ENCODE measurements at regions not wholly inside any gene's neighbourhood (a gene's known extent, or its start where the extent isn't known, plus 50 kb on each side); places are given as distances from the start of the nearest gene placed in this dataset.

DNA sequence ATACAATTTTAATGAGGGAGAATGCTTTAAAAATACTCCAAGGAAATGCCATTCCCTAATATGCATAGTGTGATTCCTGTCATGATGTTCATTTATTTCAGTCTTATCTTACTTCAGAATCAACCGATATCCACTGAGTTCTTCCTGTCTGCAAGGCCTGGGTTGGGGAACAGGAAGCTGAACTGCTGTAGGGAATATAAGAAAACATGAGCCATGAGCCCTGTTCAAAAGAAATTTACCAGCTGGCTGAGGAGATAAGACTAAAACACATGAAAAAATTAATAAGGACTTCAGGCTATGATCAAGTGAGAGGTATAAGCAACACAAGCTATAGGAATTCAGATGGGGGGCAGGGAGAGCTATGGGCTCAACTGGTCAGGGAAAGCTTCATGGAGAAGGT, 184.7 kb downstream of the PLPP4 start:
- no peaks in the 10 kb centered on the region for H3K9me3 ChIP-seq (ENCODE audit: control insufficient read depth, insufficient read depth, low read depth, low read length)
- H3K36me3 ChIP-seq (ENCODE audit: control insufficient read depth, insufficient read depth, low read length) = no peaks in the 10 kb centered on the region
- peaks cover 33% of the 10 kb centered on the region for H3K4me1 ChIP-seq (ENCODE audit: control insufficient read depth, insufficient read depth, low read length)
- no peak overlapping the region for H3K4me3 ChIP-seq (ENCODE audit: low read depth, low read length)
- no peak overlapping the region for H3K9ac ChIP-seq (ENCODE audit: low read length)
- no peak overlapping the region for H3K27ac ChIP-seq (ENCODE audit: low read depth, low read length)
- peaks cover 37% of the 10 kb centered on the region for H3K27me3 ChIP-seq (ENCODE audit: control insufficient read depth, insufficient read depth, low read length)

- Histone ChIP-seq H3K27me3 (ENCODE audit: control insufficient read depth, insufficient read depth, low read length) (peaks cover 46% of the 10 kb centered on the region), H3K4me3 (ENCODE audit: low read depth, low read length) (no peak overlapping the region), H3K9me3 (ENCODE audit: control insufficient read depth, insufficient read depth, low read depth, low read length) (no peaks in the 10 kb centered on the region), H3K27ac (ENCODE audit: low read depth, low read length) (no peak overlapping the region), H3K36me3 (ENCODE audit: control insufficient read depth, insufficient read depth, low read length) (no peaks in the 10 kb centered on the region), H3K4me1 (ENCODE audit: control insufficient read depth, insufficient read depth, low read length) (peaks cover 37% of the 10 kb centered on the region), H3K9ac (ENCODE audit: low read length) (no peak overlapping the region)
Measured at GRCh38 chr10:120643351-120643750, 186.3 kb downstream of the PLPP4 start.

- no peak overlapping the region for H3K9ac ChIP-seq (ENCODE audit: low read length)
- peaks cover 46% of the 10 kb centered on the region for H3K27me3 ChIP-seq (ENCODE audit: control insufficient read depth, insufficient read depth, low read length)
- no peaks in the 10 kb centered on the region for H3K9me3 ChIP-seq (ENCODE audit: control insufficient read depth, insufficient read depth, low read depth, low read length)
- peak overlapping the region; percentile 13; the same call in 1 of the 2 replicates for H3K4me3 ChIP-seq (ENCODE audit: low read depth, low read length)
- H3K4me1 ChIP-seq (ENCODE audit: control insufficient read depth, insufficient read depth, low read length) = peaks cover 37% of the 10 kb centered on the region
- H3K27ac ChIP-seq (ENCODE audit: low read depth, low read length) = no peak overlapping the region
- no peaks in the 10 kb centered on the region for H3K36me3 ChIP-seq (ENCODE audit: control insufficient read depth, insufficient read depth, low read length)
Measured at GRCh38 chr10:120644556-120645410, 187.8 kb downstream of the PLPP4 start.

- no peaks in the 10 kb centered on the region for H3K36me3 ChIP-seq (ENCODE audit: control insufficient read depth, insufficient read depth, low read length)
- peaks cover 33% of the 10 kb centered on the region for H3K4me1 ChIP-seq (ENCODE audit: control insufficient read depth, insufficient read depth, low read length)
- H3K9ac ChIP-seq (ENCODE audit: low read length) = no peak overlapping the region
- peaks cover 39% of the 10 kb centered on the region for H3K27me3 ChIP-seq (ENCODE audit: control insufficient read depth, insufficient read depth, low read length)
- no peak overlapping the region for H3K27ac ChIP-seq (ENCODE audit: low read depth, low read length)
- no peak overlapping the region for H3K4me3 ChIP-seq (ENCODE audit: low read depth, low read length)
- H3K9me3 ChIP-seq (ENCODE audit: control insufficient read depth, insufficient read depth, low read depth, low read length) = no peaks in the 10 kb centered on the region
Measured at GRCh38 chr10:120646159-120646732, 189.2 kb downstream of the PLPP4 start.

DNA sequence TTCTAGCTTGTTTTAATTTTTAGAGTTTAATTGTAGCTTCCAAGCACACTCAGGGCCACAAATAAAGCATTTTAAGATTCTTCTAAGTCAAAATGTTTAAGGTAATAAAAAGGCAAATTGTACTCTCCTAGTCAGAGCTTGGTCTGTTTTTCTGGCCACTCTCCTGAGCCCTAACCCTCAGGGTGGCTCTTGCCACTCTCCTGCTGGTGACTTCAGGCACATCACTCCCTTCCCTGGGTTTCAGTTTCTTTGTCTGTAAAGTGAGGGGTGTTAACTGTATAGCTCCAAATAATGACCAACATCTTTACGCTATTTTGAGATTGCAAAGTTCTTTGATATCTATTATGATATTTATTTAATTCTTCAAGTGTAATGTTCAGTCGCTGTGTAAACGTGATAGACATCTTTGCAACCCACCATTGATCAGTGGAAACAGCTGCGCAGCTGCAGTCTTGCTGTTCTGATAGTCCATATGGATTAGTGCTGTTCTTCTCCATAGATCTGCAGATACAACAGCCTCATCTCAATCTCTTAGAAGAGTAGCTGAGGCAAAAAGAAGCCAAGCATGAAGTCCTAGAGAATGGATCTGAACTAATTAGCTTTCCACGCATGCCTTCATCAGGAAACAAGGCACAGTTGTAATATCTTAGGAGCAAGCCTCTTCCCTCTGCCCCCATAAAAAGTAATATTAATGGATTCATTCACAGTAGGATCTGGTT, 189.9 kb downstream of the PLPP4 start:
- peaks cover 34% of the 10 kb centered on the region for H3K27me3 ChIP-seq (ENCODE audit: control insufficient read depth, insufficient read depth, low read length)

GRCh38 chr10:120650705-120651399, 193.8 kb downstream of the PLPP4 start:
- Histone ChIP-seq H3K27ac (ENCODE audit: low read depth, low read length) (no peak overlapping the region), H3K4me1 (ENCODE audit: control insufficient read depth, insufficient read depth, low read length) (peaks cover 13% of the 10 kb centered on the region; the same call in 1 of the 2 replicates), H3K9me3 (ENCODE audit: control insufficient read depth, insufficient read depth, low read depth, low read length) (no peaks in the 10 kb centered on the region), H3K9ac (ENCODE audit: low read length) (no peak overlapping the region), H3K27me3 (ENCODE audit: control insufficient read depth, insufficient read depth, low read length) (peaks cover 11% of the 10 kb centered on the region; the same call in 1 of the 2 replicates), H3K4me3 (ENCODE audit: low read depth, low read length) (no peak overlapping the region), H3K36me3 (ENCODE audit: control insufficient read depth, insufficient read depth, low read length) (no peaks in the 10 kb centered on the region)

More for the DNA sequence above, 189.9 kb downstream of the PLPP4 start:
- no peak overlapping the region for H3K27ac ChIP-seq (ENCODE audit: low read depth, low read length)
- H3K4me1 ChIP-seq (ENCODE audit: control insufficient read depth, insufficient read depth, low read length) = peaks cover 33% of the 10 kb centered on the region
- no peaks in the 10 kb centered on the region for H3K9me3 ChIP-seq (ENCODE audit: control insufficient read depth, insufficient read depth, low read depth, low read length)
- no peak overlapping the region for H3K4me3 ChIP-seq (ENCODE audit: low read depth, low read length)
- H3K9ac ChIP-seq (ENCODE audit: low read length) = no peak overlapping the region
- no peaks in the 10 kb centered on the region for H3K36me3 ChIP-seq (ENCODE audit: control insufficient read depth, insufficient read depth, low read length)

- Histone ChIP-seq H3K27ac (ENCODE audit: low read depth, low read length) (no peak overlapping the region), H3K9me3 (ENCODE audit: control insufficient read depth, insufficient read depth, low read depth, low read length) (no peaks in the 10 kb centered on the region), H3K27me3 (ENCODE audit: control insufficient read depth, insufficient read depth, low read length) (no peaks in the 10 kb centered on the region), H3K36me3 (ENCODE audit: control insufficient read depth, insufficient read depth, low read length) (no peaks in the 10 kb centered on the region), H3K4me1 (ENCODE audit: control insufficient read depth, insufficient read depth, low read length) (no peaks in the 10 kb centered on the region), H3K9ac (ENCODE audit: low read length) (no peak overlapping the region), H3K4me3 (ENCODE audit: low read depth, low read length) (no peak overlapping the region)
Measured at GRCh38 chr10:120656107-120656506, 195.1 kb upstream of the WDR11 start.

DNA sequence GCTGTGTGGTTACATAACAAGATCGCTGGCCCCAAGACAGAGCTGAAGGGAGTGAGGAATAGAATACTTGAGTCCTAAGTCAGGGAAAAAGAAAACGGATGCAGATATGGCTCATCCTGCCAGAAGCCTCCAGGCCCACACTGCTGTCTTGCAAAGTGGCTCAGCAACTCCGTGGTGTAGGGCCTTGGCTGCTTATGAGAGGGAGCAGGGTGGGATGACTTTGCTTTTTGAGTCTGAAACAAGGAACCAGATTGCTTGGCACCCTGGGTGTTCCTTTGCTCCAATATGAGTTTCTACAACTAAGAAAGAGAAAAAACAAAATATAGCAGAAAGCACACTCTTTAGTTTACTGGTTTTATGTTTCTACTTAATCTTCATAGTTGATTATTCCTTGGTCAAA, 193.8 kb upstream of the WDR11 start:
- H3K27me3 ChIP-seq (ENCODE audit: control insufficient read depth, insufficient read depth, low read length) = no peaks in the 10 kb centered on the region
- no peak overlapping the region for H3K27ac ChIP-seq (ENCODE audit: low read depth, low read length)
- H3K4me3 ChIP-seq (ENCODE audit: low read depth, low read length) = no peak overlapping the region
- H3K9me3 ChIP-seq (ENCODE audit: control insufficient read depth, insufficient read depth, low read depth, low read length) = no peaks in the 10 kb centered on the region
- no peaks in the 10 kb centered on the region for H3K4me1 ChIP-seq (ENCODE audit: control insufficient read depth, insufficient read depth, low read length)
- no peak overlapping the region for H3K9ac ChIP-seq (ENCODE audit: low read length)
- H3K36me3 ChIP-seq (ENCODE audit: control insufficient read depth, insufficient read depth, low read length) = no peaks in the 10 kb centered on the region

- no peak overlapping the region for H3K9ac ChIP-seq (ENCODE audit: low read length)
- no peaks in the 10 kb centered on the region for H3K27me3 ChIP-seq (ENCODE audit: control insufficient read depth, insufficient read depth, low read length)
- H3K9me3 ChIP-seq (ENCODE audit: control insufficient read depth, insufficient read depth, low read depth, low read length) = no peaks in the 10 kb centered on the region
- no peaks in the 10 kb centered on the region for H3K4me1 ChIP-seq (ENCODE audit: control insufficient read depth, insufficient read depth, low read length)
- no peaks in the 10 kb centered on the region for H3K36me3 ChIP-seq (ENCODE audit: control insufficient read depth, insufficient read depth, low read length)
- no peak overlapping the region for H3K4me3 ChIP-seq (ENCODE audit: low read depth, low read length)
- H3K27ac ChIP-seq (ENCODE audit: low read depth, low read length) = no peak overlapping the region
Measured at GRCh38 chr10:120658943-120659885, 191.9 kb upstream of the WDR11 start.

DNA sequence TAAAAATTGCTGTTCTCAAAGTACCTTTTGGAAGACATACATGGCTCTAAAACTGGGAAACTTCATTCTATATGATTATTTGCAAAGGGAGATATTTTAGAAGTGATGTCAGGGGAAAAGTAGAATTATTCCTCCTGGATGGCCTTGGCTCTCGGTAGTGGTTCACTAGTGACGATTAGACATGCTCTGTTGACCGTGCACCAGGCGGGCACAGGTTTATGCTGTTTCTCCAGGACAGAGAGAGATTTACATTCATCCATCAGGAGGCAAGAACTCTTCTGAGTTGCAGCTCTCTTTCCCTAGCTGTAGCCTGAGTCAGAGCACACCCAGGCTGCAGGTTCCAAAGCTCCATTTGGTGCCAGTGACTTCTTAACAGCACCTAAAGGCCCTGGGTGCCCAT, 184.9 kb upstream of the WDR11 start:
- no peaks in the 10 kb centered on the region for H3K27me3 ChIP-seq (ENCODE audit: control insufficient read depth, insufficient read depth, low read length)
- H3K9me3 ChIP-seq (ENCODE audit: control insufficient read depth, insufficient read depth, low read depth, low read length) = no peaks in the 10 kb centered on the region
- no peak overlapping the region for H3K4me3 ChIP-seq (ENCODE audit: low read depth, low read length)

More for the DNA sequence above, 184.9 kb upstream of the WDR11 start:
- Histone ChIP-seq H3K27ac (ENCODE audit: low read depth, low read length) (no peak overlapping the region), H3K36me3 (ENCODE audit: control insufficient read depth, insufficient read depth, low read length) (no peaks in the 10 kb centered on the region), H3K9ac (ENCODE audit: low read length) (no peak overlapping the region), H3K4me1 (ENCODE audit: control insufficient read depth, insufficient read depth, low read length) (no peaks in the 10 kb centered on the region; the same call in 1 of the 2 replicates)
